IMR-90 (cell line): ENCODE measurements at regions not wholly inside any gene's neighbourhood (a gene's known extent, or its start where the extent isn't known, plus 50 kb on each side); places are given as distances from the start of the nearest gene placed in this dataset.

Experiments used
- ATAC-seq: fragments of 200-7000 bp; cut with Tn5 transposase; 2 replicates; pipeline ENCODE4 v1.9.1; 2020; ENCODE audit warnings: low read depth, mild to moderate bottlenecking, moderate library complexity
- BruUV-seq: library from RNA; stranded (reverse); fragments of 400-500 nt; replicated peaks from 2 replicates; lab custom pipeline; 2021; lab: Mats Ljungman, UMichigan
- CTCF ChIA-PET: fragments of 300-600 bp; formaldehyde crosslinking; extraction: SDS; loops from one replicate; lab custom pipeline; 2021; ENCODE audit warnings: antibody characterized with exemption; lab: Yijun Ruan, JAX
- POLR2A ChIA-PET: fragments of 300-600 bp; sonication (Branson Sonifier 250); formaldehyde crosslinking; loops from one replicate; lab custom pipeline; 2022; ENCODE audit warnings: antibody characterized with exemption; ENCODE audit not compliant: unreplicated experiment; lab: Charles Lee
- DNase-seq: peaks from one replicate; pipeline ENCODE4 v3.0.0; 2013
- H2AFZ ChIP-seq: replicated peaks from 2 replicates; pipeline ENCODE3; 2013; ENCODE audit warnings: low read length, mild to moderate bottlenecking; ENCODE audit not compliant: poor library complexity
- H2AK5ac ChIP-seq: 2 replicates; pipeline ENCODE4 v1.6.1; 2013; ENCODE audit warnings: low read depth, low read length, inconsistent platforms
- H2AK9ac ChIP-seq: replicated peaks from 2 replicates; pipeline ENCODE3; 2013; ENCODE audit warnings: mild to moderate bottlenecking, low read depth, low read length, moderate library complexity; ENCODE audit not compliant: poor library complexity
- H2BK120ac ChIP-seq: 2 replicates; pipeline ENCODE4 v1.6.1; 2013; ENCODE audit warnings: low read depth, low read length, inconsistent platforms
- H2BK15ac ChIP-seq: 3 replicates; pipeline ENCODE4 v1.6.1; 2013; ENCODE audit warnings: low read depth, low read length, inconsistent platforms
- H2BK20ac ChIP-seq: 2 replicates; pipeline ENCODE4 v1.6.1; 2013; ENCODE audit warnings: low read depth, mild to moderate bottlenecking, inconsistent platforms, low read length, moderate library complexity
- H2BK5ac ChIP-seq: 2 replicates; pipeline ENCODE4 v1.6.1; 2013; ENCODE audit warnings: mild to moderate bottlenecking, low read depth, low read length, inconsistent platforms; ENCODE audit not compliant: poor library complexity, severe bottlenecking
- H3K14ac ChIP-seq: replicated peaks from 2 replicates; pipeline ENCODE4 v1.6.1; 2013; ENCODE audit warnings: low read depth, low read length, inconsistent platforms
- H3K18ac ChIP-seq: 2 replicates; pipeline ENCODE4 v1.6.1; 2013; ENCODE audit warnings: low read depth, low read length, control low read depth
- H3K23ac ChIP-seq: 2 replicates; pipeline ENCODE4 v1.6.1; 2013; ENCODE audit warnings: low read depth, low read length, inconsistent platforms
- H3K27ac ChIP-seq: 2 replicates; pipeline ENCODE4 v1.5.1; 2013; ENCODE audit warnings: mild to moderate bottlenecking, control low read depth, low read length; ENCODE audit not compliant: insufficient read depth
- H3K27me3 ChIP-seq: 2 replicates; pipeline ENCODE4 v1.6.1; 2013; ENCODE audit warnings: low read length; ENCODE audit not compliant: control insufficient read depth, insufficient read depth
- H3K36me3 ChIP-seq: 2 replicates; pipeline ENCODE4 v1.6.1; 2013; ENCODE audit warnings: low read length, mixed read lengths; ENCODE audit not compliant: control insufficient read depth, insufficient read depth
- H3K4ac ChIP-seq: 2 replicates; pipeline ENCODE4 v1.6.1; 2013; ENCODE audit warnings: low read depth, low read length, inconsistent platforms
- H3K4me1 ChIP-seq: 2 replicates; pipeline ENCODE4 v1.6.1; 2013; ENCODE audit warnings: low read length, mixed read lengths; ENCODE audit not compliant: control insufficient read depth, insufficient read depth
- H3K4me2 ChIP-seq: 2 replicates; pipeline ENCODE4 v1.6.1; 2013; ENCODE audit warnings: low read depth, mild to moderate bottlenecking, control low read depth, low read length, moderate library complexity
- H3K4me3 ChIP-seq: 2 replicates; pipeline ENCODE4 v1.5.1; 2013; ENCODE audit warnings: low read depth, mild to moderate bottlenecking, control low read depth, low read length, moderate library complexity; ENCODE audit not compliant: insufficient read depth
- H3K56ac ChIP-seq: 2 replicates; pipeline ENCODE4 v1.6.1; 2013; ENCODE audit warnings: low read length, inconsistent platforms; ENCODE audit not compliant: insufficient read depth; ENCODE audit errors: extremely low read depth
- H3K79me1 ChIP-seq, 2 experiments: 2 replicates each; pipeline ENCODE4 v1.6.1; 2013; ENCODE audit warnings: low read length in 2 of 2, inconsistent platforms in 1 of 2, low read depth in 1 of 2
- H3K9ac ChIP-seq: 2 replicates; pipeline ENCODE4 v1.6.1; 2013; ENCODE audit warnings: low read depth, low read length, control low read depth
- H3K9me1 ChIP-seq: 2 replicates; pipeline ENCODE4 v1.6.1; 2013; ENCODE audit warnings: low read length, inconsistent platforms; ENCODE audit not compliant: insufficient read depth
- H3K9me3 ChIP-seq: 2 replicates; pipeline ENCODE4 v1.6.1; 2013; ENCODE audit warnings: low read length; ENCODE audit not compliant: control insufficient read depth, insufficient read depth
- H4K20me1 ChIP-seq: 2 replicates; pipeline ENCODE4 v1.6.1; 2013; ENCODE audit warnings: low read length, inconsistent platforms; ENCODE audit not compliant: insufficient read depth
- H4K5ac ChIP-seq: 2 replicates; pipeline ENCODE4 v1.6.1; 2013; ENCODE audit warnings: mild to moderate bottlenecking, low read depth, low read length, control low read depth
- H4K8ac ChIP-seq, 2 experiments: 2 replicates each; pipeline ENCODE4 v1.6.1; 2013; ENCODE audit warnings: low read depth in 2 of 2, low read length in 2 of 2, control low read depth in 1 of 2, inconsistent platforms in 1 of 2
- H4K91ac ChIP-seq: 2 replicates; pipeline ENCODE4 v1.6.1; 2013; ENCODE audit warnings: low read depth, low read length, inconsistent platforms; ENCODE audit not compliant: insufficient read depth
- BHLHE40 ChIP-seq: fragments of 150-350 bp; IDR thresholded peaks from 2 replicates; pipeline ENCODE4 v1.6.1; 2016; ENCODE audit warnings: mild to moderate bottlenecking, low read depth, low read length
- CEBPB ChIP-seq: IDR thresholded peaks from 2 replicates; pipeline ENCODE4 v1.6.1; 2012; ENCODE audit warnings: low read depth, low read length, improper control_type of control experiment
- CHD1 ChIP-seq: IDR thresholded peaks from 2 replicates; pipeline ENCODE4 v1.6.1; 2012; ENCODE audit warnings: low read depth, low read length, improper control_type of control experiment
- CTCF ChIP-seq: conservative IDR thresholded peaks from 2 replicates; pipeline ENCODE4 v1.5.1; 2012; ENCODE audit warnings: mild to moderate bottlenecking, low read depth, low read length, improper control_type of control experiment
- ELK1 ChIP-seq: fragments of 150-350 bp; IDR thresholded peaks from 2 replicates; pipeline ENCODE4 v1.6.1; 2016; ENCODE audit warnings: low read depth, mild to moderate bottlenecking, low read length, moderate library complexity, borderline replicate concordance
- FOS ChIP-seq: fragments of 150-350 bp; IDR thresholded peaks from 2 replicates; pipeline ENCODE4 v1.6.1; 2016; ENCODE audit warnings: low read depth, low read length
- MAFK ChIP-seq: IDR thresholded peaks from 2 replicates; pipeline ENCODE4 v1.6.1; 2012; ENCODE audit warnings: low read depth, low read length, improper control_type of control experiment
- MAZ ChIP-seq: IDR thresholded peaks from 2 replicates; pipeline ENCODE4 v1.6.1; 2012; ENCODE audit warnings: low read depth, mild to moderate bottlenecking, low read length, improper control_type of control experiment, moderate library complexity, borderline replicate concordance
- MXI1 ChIP-seq: IDR thresholded peaks from 2 replicates; pipeline ENCODE4 v1.6.1; 2012; ENCODE audit warnings: low read depth, mild to moderate bottlenecking, low read length, moderate library complexity, borderline replicate concordance
- NFE2L2 ChIP-seq: fragments of 150-350 bp; IDR thresholded peaks from 2 replicates; pipeline ENCODE4 v1.6.1; 2016; ENCODE audit warnings: low read depth, mild to moderate bottlenecking, low read length
- POLR2A ChIP-seq: IDR thresholded peaks from 2 replicates; pipeline ENCODE4 v1.6.1; 2012; ENCODE audit warnings: mild to moderate bottlenecking, low read depth, low read length
- RAD21 ChIP-seq: IDR thresholded peaks from 2 replicates; pipeline ENCODE4 v1.6.1; 2012; ENCODE audit warnings: low read length, improper control_type of control experiment
- RCOR1 ChIP-seq: IDR thresholded peaks from 2 replicates; pipeline ENCODE4 v1.6.1; 2012; ENCODE audit warnings: mild to moderate bottlenecking, low read length, improper control_type of control experiment; ENCODE audit not compliant: insufficient replicate concordance
- RFX5 ChIP-seq: IDR thresholded peaks from 2 replicates; pipeline ENCODE4 v1.8.0; 2012; ENCODE audit warnings: low read depth, mild to moderate bottlenecking, low read length, moderate library complexity
- SMC3 ChIP-seq: fragments of 150-350 bp; IDR thresholded peaks from 2 replicates; pipeline ENCODE4 v1.6.1; 2016; ENCODE audit warnings: low read depth, mild to moderate bottlenecking, antibody characterized with exemption, low read length, moderate library complexity
- USF2 ChIP-seq: fragments of 150-350 bp; IDR thresholded peaks from 2 replicates; pipeline ENCODE4 v1.6.1; 2017; ENCODE audit warnings: mild to moderate bottlenecking, antibody characterized with exemption, low read length, low read depth
- WGBS, 2 experiments: methylation state at CpG; one replicate each; pipeline versions ENCODE4 v1.1.5 to v1.1.7; 2013; ENCODE audit warnings: missing lambda C conversion rate in 2 of 2; ENCODE audit not compliant: insufficient read length in 1 of 2; ENCODE audit errors: extremely low coverage in 2 of 2; 5-methylcytosine and 5-hydroxymethylcytosine counted together
- dilution Hi-C: fragments of 300-500 bp; cut with HindIII; formaldehyde crosslinking; loops from one replicate; pipeline ENCODE4 v1.14.3; 2018; ENCODE audit warnings: low sequenced_read_pairs; ENCODE audit not compliant: unreplicated experiment
- in situ Hi-C: fragments of 300-500 bp; cut with MboI; formaldehyde crosslinking; loops from 3 replicates; pipeline ENCODE4 v1.14.3; 2019; ENCODE audit warnings: low sequenced_read_pairs, inconsistent platforms, mixed read lengths
- intact Hi-C: fragments of 100-400 bp; cut with micrococcal nuclease; formaldehyde crosslinking; loops from 2 replicates; pipeline ENCODE4 v1.10.0; 2022

- ChIA-PET POLR2A (no interaction called here), CTCF (no interaction called here)
These were observed 57.0 kb upstream of the CYP2D6 start for GRCh38 chr22:42187646-42188045.

More at GRCh38 chr22:42187646-42188045, 57.0 kb upstream of the CYP2D6 start:
- Histone ChIP-seq H3K9me3 (no peaks in the 10 kb centered on the region), H3K4me3 (no peak overlapping the region), H3K9me1 (peaks cover 17% of the 10 kb centered on the region), H3K79me1 (peaks cover 18 to 63% of the 10 kb centered on the region in 2 experiments), H3K4me1 (peaks cover 9% of the 10 kb centered on the region), H4K20me1 (peaks cover 56% of the 10 kb centered on the region), H3K23ac (no peak overlapping the region), H3K14ac (no peak overlapping the region), H3K56ac (no peak overlapping the region), H3K4me2 (no peak overlapping the region), H3K18ac (no peak overlapping the region), H4K8ac (no peak overlapping the region), H2AK9ac (no peak overlapping the region), H2BK20ac (no peak overlapping the region), H2BK15ac (no peak overlapping the region), H3K36me3 (no peaks in the 10 kb centered on the region), H4K5ac (no peak overlapping the region), H3K27me3 (no peaks in the 10 kb centered on the region), H4K91ac (no peak overlapping the region), H3K9ac (no peak overlapping the region), H2BK5ac (no peak overlapping the region), H3K4ac (no peak overlapping the region), H2AK5ac (no peak overlapping the region), H3K27ac (no peak overlapping the region), H2BK120ac (no peak overlapping the region), H2AFZ (no peak overlapping the region)
- dilution Hi-C loops (no loop called here), intact Hi-C loops (loop anchor here (5.0 kb wide), 1 partner anchor 45 kb away; no protein-coding TSS in a partner anchor), in situ Hi-C loops (no loop called here)
- no CpG with 5 or more reads among the region's 3 CpGs for WGBS, 2 experiments
- BruUV-seq: no TSS peak
- ATAC-seq (no peak), DNase-seq (no peak)
- no peak for TF ChIP-seq POLR2A
- TF ChIP-seq RAD21: no peak
- TF ChIP-seq FOS: no peak
- no peak for TF ChIP-seq BHLHE40
- no peak for TF ChIP-seq ELK1
- no peak for TF ChIP-seq RCOR1
- TF ChIP-seq SMC3: no peak
- TF ChIP-seq CHD1: no peak
- TF ChIP-seq MAFK: no peak
- TF ChIP-seq NFE2L2: no peak
- TF ChIP-seq USF2: no peak
- TF ChIP-seq CEBPB: no peak
- no peak for TF ChIP-seq MAZ
- no peak for TF ChIP-seq CTCF
- TF ChIP-seq RFX5: no peak
- no peak for TF ChIP-seq MXI1
